Activated T-helper 1 cell treated with anti-CD3 and anti-CD28 coated beads, Interleukin-12 subunit alpha, Interleukin-12 subunit beta, Interleukin-2, Interleukin-4 antibody, amounts not matched to agents 30 ng/mL and 10 ng/mL and 1 ng/mL, durations not matched to agents 14 hours and 24 hours and 36 hours (primary cell): ENCODE measurements at regions not wholly inside any gene's neighbourhood (a gene's known extent, or its start where the extent isn't known, plus 50 kb on each side); places are given as distances from the start of the nearest gene placed in this dataset.

Experiments
- DNase-seq: peaks from one replicate; pipeline ENCODE4 v3.0.0; 2021; ENCODE audit warnings: low spot score
- H3K27ac Mint-ChIP-seq: one replicate; pipeline ENCODE4 v1.8.0; 2021; ENCODE audit warnings: mild to moderate bottlenecking, mixed read lengths
- H3K27me3 Mint-ChIP-seq: one replicate; pipeline ENCODE4 v1.8.0; 2022; ENCODE audit warnings: mild to moderate bottlenecking, moderate library complexity, mixed read lengths; ENCODE audit not compliant: insufficient read depth
- H3K36me3 Mint-ChIP-seq: one replicate; pipeline ENCODE4 v1.8.0; 2021; ENCODE audit warnings: low read depth, mixed read lengths
- H3K4me1 Mint-ChIP-seq: one replicate; pipeline ENCODE4 v1.8.0; 2021; ENCODE audit warnings: low read depth, mixed read lengths
- H3K4me3 Mint-ChIP-seq: one replicate; pipeline ENCODE4 v1.8.0; 2021; ENCODE audit warnings: mild to moderate bottlenecking, moderate library complexity, mixed read lengths
- H3K9me3 Mint-ChIP-seq: one replicate; pipeline ENCODE4 v1.8.0; 2021; ENCODE audit warnings: mixed read lengths
- intact Hi-C: fragments of 100-400 bp; cut with micrococcal nuclease; formaldehyde crosslinking; loops from one replicate; pipeline ENCODE4 v1.15.1; 2024

- intact Hi-C loops, result no loop called here
- Mint-ChIP-seq H3K4me1 (no peaks in the 10 kb centered on the region), H3K27ac (no peak overlapping the region), H3K36me3 (no peaks in the 10 kb centered on the region), H3K27me3 (peaks cover 5% of the 10 kb centered on the region), H3K9me3 (no peaks in the 10 kb centered on the region), H3K4me3 (no peak overlapping the region)
- no peak for DNase-seq
These were observed 153.7 kb upstream of the PLAAT1 start for GRCh38 chr3:193087336-193087735.

- H3K9me3 Mint-ChIP-seq, result no peaks in the 10 kb centered on the region
- DNase-seq, result no peak
- no peak overlapping the region for H3K27ac Mint-ChIP-seq
- no peaks in the 10 kb centered on the region for H3K36me3 Mint-ChIP-seq
- H3K4me1 Mint-ChIP-seq, result no peaks in the 10 kb centered on the region
- H3K27me3 Mint-ChIP-seq, result peaks cover 6% of the 10 kb centered on the region
- H3K4me3 Mint-ChIP-seq, result no peak overlapping the region
- intact Hi-C loops, result no loop called here
These were observed 145.7 kb upstream of the PLAAT1 start for GRCh38 chr3:193095366-193095765.

- intact Hi-C loops, result no loop called here
- no peaks in the 10 kb centered on the region for H3K4me1 Mint-ChIP-seq
- H3K4me3 Mint-ChIP-seq, result no peak overlapping the region
- no peaks in the 10 kb centered on the region for H3K9me3 Mint-ChIP-seq
- no peaks in the 10 kb centered on the region for H3K36me3 Mint-ChIP-seq
- DNase-seq, result no peak
- no peak overlapping the region for H3K27ac Mint-ChIP-seq
- peaks cover 2% of the 10 kb centered on the region for H3K27me3 Mint-ChIP-seq
These were observed 144.9 kb upstream of the PLAAT1 start for GRCh38 chr3:193096076-193096475.

GRCh38 chr3:193114431-193115340, 126.3 kb upstream of the PLAAT1 start:
- intact Hi-C loops, result no loop called here
- peaks cover 9% of the 10 kb centered on the region for H3K27me3 Mint-ChIP-seq
- no peak overlapping the region for H3K27ac Mint-ChIP-seq
- no peak overlapping the region for H3K4me3 Mint-ChIP-seq
- DNase-seq, result no peak
- H3K9me3 Mint-ChIP-seq, result no peaks in the 10 kb centered on the region
- H3K4me1 Mint-ChIP-seq, result no peaks in the 10 kb centered on the region
- no peaks in the 10 kb centered on the region for H3K36me3 Mint-ChIP-seq

- DNase-seq, result no peak
- Mint-ChIP-seq H3K27ac (no peak overlapping the region), H3K9me3 (no peaks in the 10 kb centered on the region), H3K27me3 (peaks cover 9% of the 10 kb centered on the region), H3K36me3 (no peaks in the 10 kb centered on the region), H3K4me3 (no peak overlapping the region), H3K4me1 (no peaks in the 10 kb centered on the region)
- intact Hi-C loops, result no loop called here
These were observed 124.2 kb upstream of the PLAAT1 start for GRCh38 chr3:193116871-193117270.

- Mint-ChIP-seq H3K27ac (no peak overlapping the region), H3K27me3 (peaks cover 9% of the 10 kb centered on the region), H3K9me3 (no peaks in the 10 kb centered on the region), H3K36me3 (no peaks in the 10 kb centered on the region), H3K4me1 (no peaks in the 10 kb centered on the region), H3K4me3 (no peak overlapping the region)
- DNase-seq, result no peak
- intact Hi-C loops, result no loop called here
These were observed 122.1 kb upstream of the PLAAT1 start for GRCh38 chr3:193118907-193119306.

GRCh38 chr3:193119926-193120325, 121.1 kb upstream of the PLAAT1 start:
- H3K4me1 Mint-ChIP-seq, result no peaks in the 10 kb centered on the region
- H3K4me3 Mint-ChIP-seq, result no peak overlapping the region
- no peak for DNase-seq
- H3K27ac Mint-ChIP-seq, result no peak overlapping the region
- H3K27me3 Mint-ChIP-seq, result peaks cover 9% of the 10 kb centered on the region
- intact Hi-C loops, result no loop called here
- no peaks in the 10 kb centered on the region for H3K36me3 Mint-ChIP-seq
- H3K9me3 Mint-ChIP-seq, result no peaks in the 10 kb centered on the region

GRCh38 chr3:193124861-193125260, 116.2 kb upstream of the PLAAT1 start:
- Mint-ChIP-seq H3K4me1 (no peaks in the 10 kb centered on the region), H3K27me3 (no peaks in the 10 kb centered on the region), H3K9me3 (no peaks in the 10 kb centered on the region), H3K27ac (no peak overlapping the region), H3K36me3 (no peaks in the 10 kb centered on the region), H3K4me3 (no peak overlapping the region)
- intact Hi-C loops, result no loop called here
- no peak for DNase-seq

GRCh38 chr3:193129607-193130006, 111.4 kb upstream of the PLAAT1 start:
- DNase-seq, result no peak
- no peaks in the 10 kb centered on the region for H3K4me1 Mint-ChIP-seq
- no peaks in the 10 kb centered on the region for H3K9me3 Mint-ChIP-seq
- peaks cover 7% of the 10 kb centered on the region for H3K27me3 Mint-ChIP-seq
- no peak overlapping the region for H3K27ac Mint-ChIP-seq
- no peak overlapping the region for H3K4me3 Mint-ChIP-seq
- no peaks in the 10 kb centered on the region for H3K36me3 Mint-ChIP-seq
- intact Hi-C loops, result no loop called here

GRCh38 chr3:193130576-193130975, 110.4 kb upstream of the PLAAT1 start:
- H3K4me3 Mint-ChIP-seq, result no peak overlapping the region
- no peaks in the 10 kb centered on the region for H3K36me3 Mint-ChIP-seq
- no peaks in the 10 kb centered on the region for H3K4me1 Mint-ChIP-seq
- no peak overlapping the region for H3K27ac Mint-ChIP-seq
- H3K27me3 Mint-ChIP-seq, result peaks cover 7% of the 10 kb centered on the region
- H3K9me3 Mint-ChIP-seq, result no peaks in the 10 kb centered on the region
- intact Hi-C loops, result no loop called here
- DNase-seq, result no peak

- Mint-ChIP-seq H3K27ac (no peak overlapping the region), H3K36me3 (no peaks in the 10 kb centered on the region), H3K9me3 (no peaks in the 10 kb centered on the region), H3K27me3 (peaks cover 7% of the 10 kb centered on the region), H3K4me3 (no peak overlapping the region), H3K4me1 (no peaks in the 10 kb centered on the region)
- DNase-seq, result no peak
- intact Hi-C loops, result no loop called here
These were observed 108.8 kb upstream of the PLAAT1 start for GRCh38 chr3:193132241-193132640.

GRCh38 chr3:193132964-193133363, 108.1 kb upstream of the PLAAT1 start:
- Mint-ChIP-seq H3K27ac (no peak overlapping the region), H3K4me3 (no peak overlapping the region), H3K9me3 (no peaks in the 10 kb centered on the region), H3K27me3 (peaks cover 10% of the 10 kb centered on the region), H3K36me3 (no peaks in the 10 kb centered on the region), H3K4me1 (no peaks in the 10 kb centered on the region)
- intact Hi-C loops, result no loop called here
- DNase-seq, result no peak

- Mint-ChIP-seq H3K27me3 (peaks cover 10% of the 10 kb centered on the region), H3K9me3 (no peaks in the 10 kb centered on the region), H3K4me3 (no peak overlapping the region), H3K27ac (no peak overlapping the region), H3K4me1 (no peaks in the 10 kb centered on the region), H3K36me3 (no peaks in the 10 kb centered on the region)
- intact Hi-C loops, result no loop called here
- DNase-seq, result no peak
These were observed 106.2 kb upstream of the PLAAT1 start for GRCh38 chr3:193134856-193135255.

GRCh38 chr3:193140381-193140780, 100.6 kb upstream of the PLAAT1 start:
- Mint-ChIP-seq H3K27me3 (peaks cover 6% of the 10 kb centered on the region), H3K9me3 (no peaks in the 10 kb centered on the region), H3K36me3 (no peaks in the 10 kb centered on the region), H3K4me1 (no peaks in the 10 kb centered on the region), H3K27ac (no peak overlapping the region), H3K4me3 (no peak overlapping the region)
- DNase-seq, result no peak
- intact Hi-C loops, result no loop called here
